DMS53 (cell line): ENCODE measurements at regions not wholly inside any gene's neighbourhood (a gene's known extent, or its start where the extent isn't known, plus 50 kb on each side); places are given as distances from the start of the nearest gene placed in this dataset.
"Not testable (repeated sequence)": the region's sequence is repeated elsewhere in the genome, so short reads cannot be mapped to it uniquely, and the experiment has no call there.

Source experiments
- DNase-seq: peaks from one replicate; lab custom pipeline; 2025; lab: John Stamatoyannopoulos, UW

- no peak for DNase-seq
Measured at GRCh38 chr16:17555176-17555575, 84.4 kb upstream of the XYLT1 start.

- DNase-seq: no peak
Measured at GRCh38 chr16:17552351-17552750, 81.6 kb upstream of the XYLT1 start.

GRCh38 chr16:17551682-17552081, 80.9 kb upstream of the XYLT1 start:
- DNase-seq: not testable (repeated sequence)

GRCh38 chr16:17548825-17549224, 78.1 kb upstream of the XYLT1 start:
- DNase-seq: no peak

- peak; percentile 8 for DNase-seq
Measured at GRCh38 chr16:17544785-17545184, 74.0 kb upstream of the XYLT1 start.

GRCh38 chr16:17544304-17544703, 73.5 kb upstream of the XYLT1 start:
- no peak for DNase-seq

- DNase-seq: no peak
Measured at GRCh38 chr16:17543073-17543472, 72.3 kb upstream of the XYLT1 start.

- DNase-seq: no peak
Measured at GRCh38 chr16:17541324-17541723, 70.6 kb upstream of the XYLT1 start.

GRCh38 chr16:17538927-17539326, 68.2 kb upstream of the XYLT1 start:
- DNase-seq: no peak

- no peak for DNase-seq
Measured at GRCh38 chr16:17532338-17532995, 61.7 kb upstream of the XYLT1 start.

GRCh38 chr16:17529982-17530760, 59.4 kb upstream of the XYLT1 start:
- DNase-seq: no peak

GRCh38 chr16:17526956-17527937, 56.5 kb upstream of the XYLT1 start:
- no peak for DNase-seq

- DNase-seq: no peak
Measured at GRCh38 chr16:17524656-17525055, 53.9 kb upstream of the XYLT1 start.

GRCh38 chr16:17520561-17520960, 49.8 kb upstream of the XYLT1 start:
- DNase-seq: no peak
